Liver (tissue), 8 donors: ENCODE measurements at regions not wholly inside any gene's neighbourhood (a gene's known extent, or its start where the extent isn't known, plus 50 kb on each side); places are given as distances from the start of the nearest gene placed in this dataset.

ENCODE experiments used
- DNase-seq: peaks from one replicate; pipeline ENCODE4 v3.0.0-alpha.2; 2017; ENCODE audit warnings: low spot score
- H3K27ac ChIP-seq, 2 donors: one replicate each; pipeline ENCODE4 v1.7.0; 2013; ENCODE audit warnings: inconsistent platforms in 2 of 2, low read length in 2 of 2, control low read depth in 1 of 2, low read depth in 1 of 2, mild to moderate bottlenecking in 1 of 2
- H3K27me3 ChIP-seq, 4 donors: one replicate each; pipeline versions ENCODE4 v1.6.1 to v1.7.0; 2013; ENCODE audit warnings: low read length in 3 of 4, inconsistent platforms in 1 of 4, mild to moderate bottlenecking in 1 of 4, moderate library complexity in 1 of 4; ENCODE audit not compliant: control insufficient read depth in 4 of 4, insufficient read depth in 4 of 4
- H3K36me3 ChIP-seq, 4 donors: one replicate each; pipeline versions ENCODE4 v1.6.1 to v1.7.0; 2013; ENCODE audit warnings: low read length in 3 of 4, mild to moderate bottlenecking in 3 of 4, low read depth in 1 of 4, moderate library complexity in 1 of 4; ENCODE audit not compliant: control insufficient read depth in 4 of 4, insufficient read depth in 3 of 4
- H3K4me1 ChIP-seq, 4 donors: one replicate each; pipeline versions ENCODE4 v1.6.1 to v1.7.0; 2013; ENCODE audit warnings: low read length in 3 of 4, mild to moderate bottlenecking in 3 of 4, moderate library complexity in 1 of 4; ENCODE audit not compliant: control insufficient read depth in 4 of 4, insufficient read depth in 4 of 4
- H3K4me3 ChIP-seq, 3 donors: one replicate each; pipeline versions ENCODE4 v1.6.1 to v1.7.0; 2013; ENCODE audit warnings: low read length in 3 of 3, control low read depth in 1 of 3, low read depth in 1 of 3, mild to moderate bottlenecking in 1 of 3
- H3K9ac ChIP-seq, 2 donors: one replicate each; pipeline ENCODE4 v1.7.0; 2013; ENCODE audit warnings: low read length in 2 of 2, mild to moderate bottlenecking in 2 of 2, moderate library complexity in 2 of 2, control low read depth in 1 of 2, low read depth in 1 of 2
- H3K9me3 ChIP-seq, 4 donors: one replicate each; pipeline versions ENCODE4 v1.6.1 to v1.7.0; 2013; ENCODE audit warnings: low read length in 3 of 4; ENCODE audit not compliant: control insufficient read depth in 4 of 4
- ATF3 ChIP-seq: IDR thresholded peaks from 2 replicates; pipeline ENCODE4 v1.6.1; 2016; ENCODE audit warnings: antibody characterized with exemption
- CTCF ChIP-seq: fragments of 150-350 bp; IDR thresholded peaks from 2 replicates; pipeline ENCODE4 v1.5.1; 2017; ENCODE audit warnings: improper control_type of control experiment, low read depth, low read length; ENCODE audit not compliant: missing input control
- EGR1 ChIP-seq, 2 donors: IDR thresholded peaks; 2 replicates each; pipeline ENCODE4 v1.6.1; 2016 to 2018; ENCODE audit warnings: antibody characterized with exemption in 2 of 2, low read depth in 2 of 2
- FOXA1 ChIP-seq: IDR thresholded peaks from 2 replicates; pipeline ENCODE4 v1.6.1; 2016; ENCODE audit warnings: antibody characterized with exemption
- FOXA2 ChIP-seq: IDR thresholded peaks from 2 replicates; pipeline ENCODE4 v1.6.1; 2016; ENCODE audit warnings: antibody characterized with exemption
- GABPA ChIP-seq, 2 donors: IDR thresholded peaks in 1 of 2; conservative IDR thresholded peaks in 1 of 2; 2 replicates each; pipeline ENCODE4 v1.6.1; 2016; ENCODE audit warnings: antibody characterized with exemption in 2 of 2, mild to moderate bottlenecking in 1 of 2, moderate library complexity in 1 of 2
- HNF4A ChIP-seq, 2 donors: conservative IDR thresholded peaks; 2 replicates each; pipeline ENCODE4 v1.6.1; 2016; ENCODE audit warnings: antibody characterized with exemption in 2 of 2, mild to moderate bottlenecking in 2 of 2
- HNF4G ChIP-seq: IDR thresholded peaks from 2 replicates; pipeline ENCODE4 v1.6.1; 2016; ENCODE audit warnings: antibody characterized with exemption
- JUND ChIP-seq, 2 donors: IDR thresholded peaks; 2 replicates each; pipeline ENCODE4 v1.6.1; 2016; ENCODE audit warnings: antibody characterized with exemption in 2 of 2
- MAX ChIP-seq: IDR thresholded peaks from 2 replicates; pipeline ENCODE4 v1.6.1; 2016; ENCODE audit warnings: antibody characterized with exemption
- NR2F2 ChIP-seq: IDR thresholded peaks from 2 replicates; pipeline ENCODE4 v1.6.1; 2016; ENCODE audit warnings: antibody characterized with exemption
- RAD21 ChIP-seq, 2 donors: IDR thresholded peaks; 2 replicates each; pipeline ENCODE4 v1.6.1; 2016; ENCODE audit warnings: antibody characterized with exemption in 2 of 2, mild to moderate bottlenecking in 2 of 2
- REST ChIP-seq: IDR thresholded peaks from 2 replicates; pipeline ENCODE4 v1.6.1; 2016; ENCODE audit warnings: antibody characterized with exemption, mild to moderate bottlenecking
- RXRA ChIP-seq, 2 donors: IDR thresholded peaks; 2 replicates each; pipeline ENCODE4 v1.6.1; 2017 to 2018; ENCODE audit warnings: antibody characterized with exemption in 2 of 2, mild to moderate bottlenecking in 1 of 2
- SP1 ChIP-seq: IDR thresholded peaks from 2 replicates; pipeline ENCODE4 v1.6.1; 2018; ENCODE audit warnings: antibody characterized with exemption, mild to moderate bottlenecking
- TAF1 ChIP-seq: conservative IDR thresholded peaks from 2 replicates; pipeline ENCODE4 v1.6.1; 2016; ENCODE audit warnings: antibody characterized with exemption, mild to moderate bottlenecking
- YY1 ChIP-seq: IDR thresholded peaks from 2 replicates; pipeline ENCODE4 v1.6.1; 2016; ENCODE audit warnings: antibody characterized with exemption, mild to moderate bottlenecking
- ZBTB33 ChIP-seq: IDR thresholded peaks from 2 replicates; pipeline ENCODE4 v1.6.1; 2016; ENCODE audit warnings: antibody characterized with exemption
- WGBS: extraction: QIAGEN DNeasy Blood & Tissue Kit; methylation state at CpG from one replicate; pipeline ENCODE4 v1.1.7; 2013; 5-methylcytosine and 5-hydroxymethylcytosine counted together
- donor health status: healthy.
- donor health status: healthy.
- donor health status: healthy.
- donor health status: healthy.
- donor health status: healthy.

GRCh38 chr6:95905132-95905531 is 110.6 kb upstream of the FUT9 start (continued):
- no peak for TF ChIP-seq TAF1
- TF ChIP-seq YY1, result no peak
- TF ChIP-seq HNF4G, result no peak
- no peak for TF ChIP-seq JUND (IDR thresholded peaks at IDR 0.05)
- TF ChIP-seq FOXA1, result no peak
- TF ChIP-seq ATF3, result no peak
- no peak for TF ChIP-seq EGR1 (IDR thresholded peaks at IDR 0.05; ENCODE audit: low read depth in 2 of 2)
- no peak for TF ChIP-seq SP1

GRCh38 chr6:95917034-95917433 is 98.7 kb upstream of the FUT9 start:
- Histone ChIP-seq H3K9ac (no peak overlapping the region), H3K4me3 (no peak overlapping the region), H3K27me3 (no peaks in the 10 kb centered on the region), H3K9me3 (no peaks in the 10 kb centered on the region), H3K27ac (no peak overlapping the region), H3K4me1 (no peaks in the 10 kb centered on the region), H3K36me3 (no peaks in the 10 kb centered on the region)
- DNase-seq, result no peak
- WGBS, result 30% methylated on average over 2 of the region's 2 CpGs
- TF ChIP-seq JUND (IDR thresholded peaks at IDR 0.05) (no peak), EGR1 (IDR thresholded peaks at IDR 0.05; ENCODE audit: low read depth in 2 of 2) (no peak), ZBTB33 (no peak), YY1 (no peak), CTCF (no peak), TAF1 (no peak), FOXA2 (no peak), RAD21 (IDR thresholded peaks at IDR 0.05) (no peak), GABPA (IDR thresholded peaks at IDR 0.05 in 1 of 2, conservative IDR thresholded peaks at IDR 0.05 in 1 of 2) (no peak), RXRA (IDR thresholded peaks at IDR 0.05) (no peak), HNF4A (conservative IDR thresholded peaks at IDR 0.05) (no peak), NR2F2 (no peak), FOXA1 (no peak), ATF3 (no peak), REST (no peak), SP1 (no peak), MAX (no peak), HNF4G (no peak)
